ENCODE measurements at regions not wholly inside any gene's neighbourhood (a gene's known extent, or its start where the extent isn't known, plus 50 kb on each side); places are given as distances from the start of the nearest gene placed in this dataset.

GRCh38 chr1:50329332-50329932 lies 93.8 kb downstream of the DMRTA2 start:
- Histone ChIP-seq H3K27me3 (replicated peaks; ENCODE audit: insufficient read depth) (no peaks in the 10 kb centered on the region), H3K9me3 (no peaks in the 10 kb centered on the region), H3K36me3 (no peaks in the 10 kb centered on the region), H3K4me3 (no peak overlapping the region), H3K4me1 (replicated peaks) (no peaks in the 10 kb centered on the region), H3K27ac (no peak overlapping the region)
- WGBS = 75% methylated on average over 4 of the region's 4 CpGs
- TF ChIP-seq CTCF (IDR thresholded peaks at IDR 0.05) (no peak), POLR2AphosphoS5 (IDR thresholded peaks at IDR 0.05) (no peak)
- DNase-seq (ENCODE audit: low spot score) = no peak
- intact Hi-C loops (cut with DNase I) = no loop called here

- H3K9me3 ChIP-seq = no peaks in the 10 kb centered on the region
- intact Hi-C loops (cut with DNase I) = no loop called here
- no peak for DNase-seq (ENCODE audit: low spot score)
These were observed 94.7 kb downstream of the DMRTA2 start for GRCh38 chr1:50328552-50328951.

GRCh38 chr1:50326026-50326425 lies 97.2 kb downstream of the DMRTA2 start:
- Histone ChIP-seq H3K27ac (no peak overlapping the region), H3K9me3 (no peaks in the 10 kb centered on the region), H3K4me1 (replicated peaks) (no peaks in the 10 kb centered on the region), H3K4me3 (no peak overlapping the region), H3K27me3 (replicated peaks; ENCODE audit: insufficient read depth) (no peaks in the 10 kb centered on the region), H3K36me3 (no peaks in the 10 kb centered on the region)
- 94% methylated on average over 17 of the region's 17 CpGs for WGBS
- TF ChIP-seq POLR2AphosphoS5 (IDR thresholded peaks at IDR 0.05) (no peak), CTCF (IDR thresholded peaks at IDR 0.05) (no peak), POLR2A (IDR thresholded peaks at IDR 0.05) (no peak)
- DNase-seq (ENCODE audit: low spot score) = no peak
- intact Hi-C loops (cut with DNase I) = no loop called here

More at GRCh38 chr1:50328552-50328951, 94.7 kb downstream of the DMRTA2 start:
- Histone ChIP-seq H3K27me3 (replicated peaks; ENCODE audit: insufficient read depth) (no peaks in the 10 kb centered on the region), H3K27ac (no peak overlapping the region), H3K4me1 (replicated peaks) (no peaks in the 10 kb centered on the region), H3K4me3 (no peak overlapping the region), H3K36me3 (no peaks in the 10 kb centered on the region)
- TF ChIP-seq POLR2AphosphoS5 (IDR thresholded peaks at IDR 0.05) (no peak), CTCF (IDR thresholded peaks at IDR 0.05) (no peak), POLR2A (IDR thresholded peaks at IDR 0.05) (no peak)
- 15% methylated on average over 4 of the region's 4 CpGs for WGBS

DNA sequence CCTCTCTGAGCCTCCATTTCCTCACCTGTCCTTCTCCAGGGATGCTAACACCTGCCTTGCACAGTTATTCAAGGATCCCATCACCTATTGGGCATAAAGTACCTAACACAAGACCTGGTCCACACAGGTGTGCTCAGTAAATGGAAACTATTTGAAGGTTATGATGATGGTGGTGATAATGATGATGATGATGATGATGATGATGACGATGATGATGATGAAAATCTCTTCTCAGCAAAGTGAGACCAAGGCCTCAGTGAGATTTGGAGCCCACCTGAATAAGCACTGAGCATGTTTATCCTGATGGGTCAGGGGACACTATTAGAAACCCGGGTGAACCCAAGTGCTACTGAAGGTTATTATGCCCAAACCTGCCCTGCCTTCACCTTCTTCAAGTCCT lies 100.7 kb downstream of the DMRTA2 start:
- H3K36me3 ChIP-seq = no peaks in the 10 kb centered on the region
- no peaks in the 10 kb centered on the region for H3K27me3 ChIP-seq (replicated peaks; ENCODE audit: insufficient read depth)
- no peak overlapping the region for H3K27ac ChIP-seq
- no peak overlapping the region for H3K4me3 ChIP-seq
- no peaks in the 10 kb centered on the region for H3K9me3 ChIP-seq
- TF ChIP-seq CTCF (IDR thresholded peaks at IDR 0.05) (no peak), POLR2AphosphoS5 (IDR thresholded peaks at IDR 0.05) (no peak), POLR2A (IDR thresholded peaks at IDR 0.05) (no peak)
- DNase-seq (ENCODE audit: low spot score) = no peak
- WGBS = 46% methylated on average over 2 of the region's 2 CpGs
- intact Hi-C loops (cut with DNase I) = no loop called here
- no peaks in the 10 kb centered on the region for H3K4me1 ChIP-seq (replicated peaks)

DNA sequence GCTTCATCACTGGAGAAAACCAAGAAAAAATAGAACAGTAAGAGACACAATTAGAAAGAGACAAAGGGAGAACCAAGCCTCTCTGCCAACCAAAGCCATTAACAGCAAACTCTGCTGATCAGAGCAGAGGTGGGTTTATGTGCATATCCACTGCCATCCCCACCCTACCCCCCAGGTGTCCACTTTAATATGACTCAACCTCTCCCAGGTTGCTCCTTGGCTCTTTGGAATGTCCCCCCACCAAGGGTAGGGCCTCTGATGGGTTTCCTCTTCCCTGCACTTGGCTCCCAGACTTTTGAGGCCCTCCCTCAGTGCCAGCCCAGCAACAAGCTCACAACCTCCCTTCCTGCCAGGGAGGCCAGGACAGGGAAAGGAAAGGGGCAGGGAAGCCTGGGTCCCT lies 104.8 kb downstream of the DMRTA2 start:
- TF ChIP-seq POLR2A (IDR thresholded peaks at IDR 0.05) (no peak), CTCF (IDR thresholded peaks at IDR 0.05) (no peak), POLR2AphosphoS5 (IDR thresholded peaks at IDR 0.05) (no peak)
- no peak overlapping the region for H3K27ac ChIP-seq
- intact Hi-C loops (cut with DNase I) = no loop called here
- no peaks in the 10 kb centered on the region for H3K4me1 ChIP-seq (replicated peaks)
- no peak overlapping the region for H3K4me3 ChIP-seq
- no peaks in the 10 kb centered on the region for H3K36me3 ChIP-seq
- no peak for DNase-seq (ENCODE audit: low spot score)
- H3K27me3 ChIP-seq (replicated peaks; ENCODE audit: insufficient read depth) = no peaks in the 10 kb centered on the region
- no peaks in the 10 kb centered on the region for H3K9me3 ChIP-seq
